T-helper 9 cell (primary cell): ENCODE measurements at regions not wholly inside any gene's neighbourhood (a gene's known extent, or its start where the extent isn't known, plus 50 kb on each side); places are given as distances from the start of the nearest gene placed in this dataset.

ENCODE experiments used
- DNase-seq: peaks from one replicate; pipeline ENCODE4 v3.0.0-alpha.2; 2020

DNA sequence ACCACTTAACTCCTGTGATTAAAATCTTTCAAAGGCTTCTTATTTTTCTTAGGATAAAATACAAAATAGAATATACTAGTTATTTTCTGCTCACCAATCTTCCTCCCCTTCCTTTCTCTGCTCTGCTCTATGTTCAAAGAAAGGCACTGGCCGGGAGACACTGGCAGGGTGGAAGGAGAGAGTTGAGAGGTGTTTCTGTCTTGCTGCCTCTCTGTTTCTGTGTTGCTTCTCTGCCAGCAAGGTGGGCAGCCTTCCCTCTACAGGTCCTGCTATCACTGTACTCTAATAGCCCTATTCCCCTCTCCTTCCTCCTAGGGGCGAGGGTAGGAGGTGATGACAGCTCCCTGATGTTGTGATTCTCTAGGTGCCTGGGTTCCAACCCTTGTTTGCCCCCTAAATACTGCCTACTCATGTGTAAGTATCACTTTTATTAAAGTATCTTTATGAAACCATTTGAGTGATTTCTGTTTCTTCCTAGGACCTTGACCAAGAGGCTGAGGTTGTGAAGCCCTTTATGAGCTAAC is 515.1 kb downstream of the TLE4 start:
- no peak for DNase-seq

DNA sequence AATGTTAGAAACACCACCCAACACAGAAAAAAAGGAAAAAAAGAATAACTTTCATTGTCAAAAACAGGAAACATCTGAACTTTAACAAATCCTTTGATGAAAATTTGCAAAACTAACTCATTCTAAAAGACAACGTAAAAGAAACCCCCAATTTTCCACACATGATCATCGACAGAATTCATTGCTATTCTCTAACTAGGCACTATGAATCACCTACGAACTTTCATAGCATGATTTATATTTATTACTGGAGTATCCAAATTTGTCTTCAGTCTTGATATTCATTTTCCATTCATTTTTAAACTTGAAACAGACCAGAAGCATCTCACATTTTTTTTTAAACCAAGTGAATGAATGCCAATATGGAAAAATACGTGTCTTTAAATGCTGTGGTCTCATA is 514.6 kb downstream of the TLE4 start:
- no peak for DNase-seq

DNA sequence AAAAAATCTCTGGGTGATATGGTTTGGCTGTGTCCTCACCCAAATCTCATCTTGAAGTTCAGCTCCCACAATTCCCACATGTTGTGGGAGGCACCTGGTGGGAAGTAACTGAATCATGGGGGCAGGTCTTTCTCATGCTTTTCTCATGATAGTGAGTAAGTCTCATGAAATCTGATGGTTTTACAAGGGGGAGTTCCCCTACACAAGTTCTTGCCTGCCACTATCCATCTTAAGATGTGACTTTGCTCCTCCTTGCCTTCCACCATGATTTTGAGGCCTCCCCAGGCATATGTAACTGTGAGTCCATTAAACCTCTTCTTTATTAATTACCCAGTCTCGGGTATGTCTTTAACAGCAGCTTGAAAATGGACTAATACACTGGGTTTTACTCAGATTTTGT is 513.9 kb downstream of the TLE4 start:
- DNase-seq: no peak

DNA sequence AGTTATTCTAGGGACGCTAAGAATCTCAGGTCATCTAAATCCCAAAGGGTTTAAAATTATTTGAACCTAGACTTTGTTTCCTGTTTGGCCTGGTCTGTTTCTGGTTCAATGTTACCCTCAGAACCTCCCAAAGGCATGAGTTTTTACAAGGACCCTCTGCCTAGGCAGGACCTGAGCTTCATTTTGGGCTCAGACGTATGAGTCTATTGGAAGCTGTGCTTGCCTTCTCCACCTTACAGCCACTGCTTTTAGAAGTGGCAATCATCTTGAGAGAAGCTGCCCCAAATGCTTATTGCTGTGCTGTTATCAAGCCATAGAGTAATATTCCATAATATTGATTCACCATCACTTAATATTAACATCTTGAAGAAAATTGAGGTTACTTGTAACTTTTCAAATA is 510.4 kb downstream of the TLE4 start:
- no peak for DNase-seq

DNA sequence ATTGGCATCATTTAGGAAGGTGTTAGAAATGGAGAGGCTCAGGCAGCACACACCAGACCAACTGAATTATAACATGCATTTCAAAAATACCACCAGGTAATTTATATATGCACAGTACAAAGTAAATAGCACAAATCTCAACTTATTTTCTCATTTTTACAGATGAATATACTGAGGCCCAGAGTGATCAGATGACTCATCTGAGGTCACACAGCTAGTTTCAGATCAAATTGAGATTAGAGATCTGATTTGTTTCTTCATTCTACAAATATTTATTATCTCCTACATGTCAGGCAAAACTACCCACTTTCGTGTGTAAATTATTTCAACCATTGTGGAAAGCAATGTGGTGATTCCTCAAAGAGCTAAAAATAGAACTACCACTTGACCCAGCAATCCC is 507.1 kb downstream of the TLE4 start:
- no peak for DNase-seq

DNA sequence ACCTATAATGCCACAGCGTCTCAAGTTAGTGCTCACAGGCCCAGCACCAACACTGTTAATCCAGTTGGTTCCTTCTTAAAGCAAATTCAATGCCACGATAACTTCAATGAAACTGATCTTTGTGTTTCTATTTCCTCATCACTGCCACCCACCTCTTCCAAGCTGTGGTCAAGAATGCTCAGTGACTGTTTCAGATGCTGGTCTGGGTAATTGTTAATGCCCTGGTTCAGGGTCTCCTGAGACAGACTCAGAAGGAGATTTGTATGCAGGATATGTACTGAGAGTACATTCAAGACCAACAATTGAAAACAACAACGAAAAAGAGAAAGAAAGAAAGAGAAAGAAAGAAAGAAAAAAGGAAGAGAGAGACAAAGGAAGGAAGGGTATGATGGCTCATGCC is 505.3 kb downstream of the TLE4 start:
- no peak for DNase-seq

DNA sequence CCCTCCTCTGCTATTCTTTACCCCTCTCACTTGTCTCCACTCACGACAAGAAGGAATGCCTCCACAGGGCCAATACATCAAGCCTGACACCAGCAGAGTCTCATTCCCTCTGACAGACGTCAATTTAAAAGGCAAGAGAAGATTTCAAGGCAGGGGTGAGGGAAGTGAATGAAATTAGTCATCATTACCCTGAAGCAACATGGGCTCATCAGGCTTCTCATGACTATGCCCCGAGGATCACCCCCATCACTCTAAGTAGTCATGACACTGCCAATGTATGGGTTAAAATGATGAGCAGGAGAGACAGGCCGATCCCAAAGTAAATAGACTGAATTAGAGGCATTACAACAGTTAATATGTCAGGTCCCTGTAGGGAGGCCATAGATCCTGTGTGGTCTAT is 504.4 kb downstream of the TLE4 start:
- no peak for DNase-seq

DNA sequence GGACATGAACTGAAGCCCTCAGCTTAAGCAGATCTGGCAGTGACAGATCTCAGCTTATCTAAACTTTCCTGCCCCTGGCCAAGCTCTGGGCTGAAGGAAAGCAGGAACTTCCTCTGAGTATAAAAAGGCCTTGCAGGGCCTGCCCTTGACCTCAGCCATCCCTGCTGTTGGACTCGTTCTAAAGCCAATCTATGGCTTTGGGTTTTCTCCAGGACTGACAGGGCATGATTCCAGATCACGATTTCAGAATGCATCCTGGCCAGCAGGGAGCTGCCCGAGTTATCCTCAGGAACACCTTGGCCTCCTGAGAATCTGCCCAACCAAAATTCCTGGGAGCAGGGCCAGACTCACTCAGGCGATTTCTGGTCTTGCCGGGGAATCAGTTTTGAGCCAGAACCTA is 502.7 kb downstream of the TLE4 start:
- DNase-seq: no peak

DNA sequence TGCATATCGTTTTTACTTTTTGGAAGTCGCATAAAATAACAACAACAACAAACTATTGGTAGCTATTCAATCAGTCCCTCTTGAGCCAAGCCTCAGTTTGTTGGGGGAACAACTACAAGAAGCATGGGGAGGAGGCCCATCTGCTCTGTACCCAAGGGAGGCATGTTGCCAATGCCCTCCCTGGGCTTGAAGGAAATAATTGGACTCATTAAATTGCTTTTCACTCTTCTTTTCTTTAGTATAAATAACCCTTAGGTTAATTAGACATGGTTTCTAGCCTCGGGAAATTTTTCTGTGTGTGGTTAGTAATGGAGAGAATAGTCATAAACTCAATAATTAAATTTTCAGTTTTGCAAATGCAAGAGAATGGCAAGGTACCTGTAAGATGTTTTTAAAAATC is 500.7 kb downstream of the TLE4 start:
- no peak for DNase-seq

DNA sequence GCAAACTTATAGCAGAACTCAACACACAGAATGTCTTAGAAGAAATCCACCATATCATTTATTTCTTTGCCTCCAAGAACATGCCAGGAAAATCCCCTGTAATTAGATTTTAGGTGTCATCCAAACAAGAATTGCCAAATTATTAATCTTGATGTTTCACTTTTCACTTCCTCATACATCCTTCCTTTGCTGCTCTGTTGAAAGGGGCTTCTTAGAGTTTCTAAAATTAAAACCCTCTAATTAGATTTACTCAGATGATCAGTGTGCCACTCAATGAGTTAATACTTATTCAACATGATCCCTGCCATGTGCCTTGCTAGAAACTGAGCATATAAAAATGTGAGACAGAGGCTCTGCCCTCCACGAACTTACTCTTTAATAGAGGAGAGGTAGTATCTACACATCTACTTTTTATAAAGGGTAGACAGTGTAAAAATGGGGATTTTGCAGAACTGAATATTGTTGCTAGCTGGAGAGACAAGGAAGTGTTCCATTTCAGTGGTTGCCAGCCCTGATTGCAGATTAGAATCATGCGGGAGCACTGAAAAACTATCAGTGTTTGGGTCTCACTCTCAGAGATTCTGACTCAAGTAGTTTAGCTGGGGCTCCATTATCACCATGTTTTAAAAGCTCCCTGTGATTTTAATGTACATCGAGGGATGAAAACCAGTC is 498.4 kb downstream of the TLE4 start:
- no peak for DNase-seq

DNA sequence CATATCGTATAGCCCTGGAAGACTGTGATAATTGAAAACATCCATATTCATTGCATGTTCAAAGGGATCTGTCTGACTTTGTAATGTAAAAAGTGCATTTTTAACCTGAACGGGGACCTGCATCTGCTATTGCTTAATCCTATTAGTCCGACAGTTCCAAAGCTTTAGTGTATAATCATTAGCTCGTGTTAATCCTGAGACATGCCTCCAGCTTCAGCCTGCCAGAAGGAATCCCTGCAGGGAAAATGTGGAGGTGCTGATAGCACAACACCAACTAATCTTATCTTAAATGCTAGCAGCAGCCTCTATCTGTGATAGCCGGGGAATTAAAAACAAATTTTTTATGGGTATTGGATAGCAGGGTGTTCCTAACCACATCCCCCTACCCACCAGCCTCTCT is 495.2 kb downstream of the TLE4 start:
- no peak for DNase-seq

DNA sequence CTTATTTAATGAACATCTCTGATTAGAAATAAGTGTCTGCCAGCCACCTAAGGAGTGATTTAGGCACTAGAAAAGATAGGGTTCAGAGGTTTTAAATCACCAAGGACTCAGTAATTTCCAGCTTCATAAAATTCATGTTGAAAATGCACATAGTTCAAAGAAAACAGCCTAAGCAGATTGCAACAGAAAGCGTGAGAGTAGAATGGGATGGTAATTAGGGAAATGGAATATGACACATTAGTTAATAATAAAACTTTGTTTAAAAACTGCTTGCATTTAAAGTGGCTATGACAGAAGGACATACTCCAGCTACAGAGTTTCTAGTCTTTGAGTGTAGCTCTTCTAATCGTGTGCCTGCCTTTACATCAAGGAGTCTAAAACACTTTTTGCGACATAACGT is 490.8 kb downstream of the TLE4 start:
- no peak for DNase-seq

DNA sequence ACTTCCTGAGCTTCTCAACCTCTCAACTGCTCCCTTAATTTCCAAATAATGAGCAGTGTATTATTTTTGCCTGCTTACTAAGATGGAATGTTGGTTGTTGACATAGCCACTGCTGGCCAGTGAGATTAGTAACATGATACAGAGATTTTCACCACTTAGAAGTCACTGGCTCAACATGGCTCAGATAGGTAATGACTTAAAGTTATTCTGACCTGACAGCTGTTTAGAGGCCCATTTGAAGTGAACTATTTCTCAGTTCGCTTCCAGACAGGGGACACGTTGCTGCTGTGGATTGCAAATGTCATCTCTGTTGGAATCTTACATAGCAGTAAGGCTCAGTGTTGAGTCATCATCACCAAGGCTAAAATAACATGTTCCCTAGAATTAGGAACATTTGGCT is 490.2 kb downstream of the TLE4 start:
- DNase-seq: no peak

DNA sequence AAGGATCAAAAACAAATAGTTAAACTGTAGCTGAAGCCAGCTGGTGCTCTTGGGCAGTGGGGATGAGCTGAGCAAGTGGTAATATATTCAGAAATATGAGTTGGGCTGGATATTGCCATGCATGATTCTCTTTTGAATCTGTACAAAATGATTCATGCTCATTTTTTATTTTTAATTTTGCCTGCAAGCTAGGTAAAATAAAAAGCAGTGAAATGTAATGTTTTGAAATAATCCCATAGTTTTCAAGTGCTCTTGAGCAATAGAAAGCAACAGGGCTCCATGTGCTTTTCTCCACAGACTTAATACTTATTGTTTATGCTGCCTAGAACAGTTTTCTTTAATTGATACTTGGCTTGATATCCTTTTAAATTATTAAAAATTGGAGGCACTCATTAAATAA is 489.3 kb downstream of the TLE4 start:
- DNase-seq: no peak

DNA sequence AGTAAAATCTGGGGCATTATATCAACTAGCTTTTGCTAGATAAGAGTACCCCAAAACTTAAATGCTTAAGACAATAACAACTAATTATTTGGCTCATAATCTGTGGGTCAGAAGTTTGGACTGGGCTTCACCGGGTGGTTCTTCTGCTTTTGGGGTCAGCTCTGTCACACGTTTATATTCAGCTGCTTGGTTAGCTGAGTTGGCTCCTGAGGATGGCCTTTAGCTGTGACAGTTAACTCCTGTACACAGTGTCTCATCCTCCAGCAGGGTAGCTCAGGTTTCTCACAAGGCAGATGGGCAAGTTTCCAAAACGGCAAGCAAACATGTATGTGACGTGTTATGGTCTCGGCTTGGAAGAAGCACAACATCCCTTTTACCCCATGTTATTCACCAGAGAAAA is 488.2 kb downstream of the TLE4 start:
- DNase-seq: no peak

DNA sequence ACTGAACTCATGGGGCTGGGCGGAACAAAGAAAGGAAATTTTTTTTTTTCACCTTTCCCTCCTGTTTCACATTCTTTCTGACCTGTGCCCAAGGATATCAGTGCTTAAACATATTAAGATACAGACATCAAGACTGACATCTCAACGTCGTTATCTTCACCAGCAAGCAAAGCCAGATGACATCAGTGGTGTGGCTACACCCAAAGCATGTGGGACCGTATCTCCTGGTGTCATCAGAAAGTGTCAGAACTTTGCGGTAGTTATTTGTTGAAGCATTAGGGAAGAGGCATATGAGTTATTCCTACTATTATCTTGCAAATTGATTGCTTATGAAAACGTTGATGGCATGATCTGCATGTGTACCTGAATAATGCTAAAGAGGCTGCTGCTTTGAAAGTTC is 487.4 kb downstream of the TLE4 start:
- DNase-seq: no peak

DNA sequence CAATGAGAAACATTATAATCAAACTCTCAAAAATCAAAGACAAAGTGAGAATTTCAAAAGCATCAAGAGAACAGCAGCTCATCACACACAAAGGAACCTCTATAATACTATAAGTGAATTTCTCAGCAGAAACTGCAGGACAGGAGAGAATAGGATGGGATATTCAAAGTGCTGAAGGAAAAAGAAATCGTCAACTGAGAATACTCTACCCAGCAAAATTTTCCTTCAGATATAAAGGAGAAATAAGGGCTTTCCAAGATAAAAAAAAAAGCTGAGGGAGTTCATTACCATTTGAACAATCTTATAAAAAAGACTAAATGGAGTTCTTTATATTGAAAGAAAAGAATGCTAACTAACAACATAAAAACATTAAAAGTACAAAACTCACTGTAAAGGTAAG is 481.1 kb downstream of the TLE4 start:
- DNase-seq: no peak

DNA sequence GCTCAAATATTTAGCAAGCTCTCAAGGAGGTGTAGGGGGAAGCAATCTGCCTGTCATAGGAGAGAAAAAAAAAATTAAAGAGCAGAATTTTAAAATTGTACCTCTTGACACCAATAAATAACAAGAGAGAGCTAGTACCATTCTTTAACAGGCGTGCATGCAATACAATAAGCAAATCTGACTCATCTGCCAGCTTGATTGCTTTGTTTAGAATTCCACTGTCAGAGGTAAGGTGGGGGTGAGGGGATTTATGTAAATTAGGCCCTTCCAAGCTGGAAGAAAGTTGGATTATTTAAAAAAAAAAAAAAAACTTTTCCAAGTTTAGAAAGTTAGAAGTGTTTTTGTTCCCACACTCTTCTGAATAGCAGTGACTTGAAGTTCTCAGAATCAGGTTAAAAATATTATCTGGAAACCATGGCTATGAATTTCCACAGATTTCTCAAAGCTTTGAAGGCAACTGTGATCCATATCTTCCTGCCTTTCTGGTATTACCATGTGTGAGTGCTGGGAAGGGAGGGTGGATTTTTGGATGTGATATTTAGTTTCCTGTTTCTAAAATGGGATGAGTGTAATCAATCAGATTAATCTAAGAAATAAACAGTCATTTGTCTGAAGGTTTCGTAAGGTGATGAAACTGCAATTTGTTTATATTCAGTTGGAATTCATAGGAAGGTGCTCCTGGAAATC is 477.5 kb downstream of the TLE4 start:
- DNase-seq: no peak

DNA sequence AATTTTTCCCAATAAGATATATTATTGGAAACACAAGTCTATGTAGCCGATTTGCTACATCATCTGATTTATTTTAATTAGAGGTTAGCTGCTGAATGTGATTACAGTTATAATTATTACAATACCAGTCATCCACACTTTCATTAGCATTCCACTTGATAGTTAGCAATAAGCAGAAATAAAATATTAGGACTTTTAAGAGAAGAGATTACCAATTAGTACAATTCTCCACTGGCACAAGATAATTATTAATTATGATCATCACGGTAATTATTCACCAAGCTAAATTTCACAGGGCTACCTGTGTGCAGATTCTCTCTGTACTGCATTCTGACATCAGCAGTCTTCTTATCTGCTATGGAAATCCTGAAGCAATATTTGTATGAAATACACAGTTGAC is 474.7 kb downstream of the TLE4 start:
- no peak for DNase-seq

DNA sequence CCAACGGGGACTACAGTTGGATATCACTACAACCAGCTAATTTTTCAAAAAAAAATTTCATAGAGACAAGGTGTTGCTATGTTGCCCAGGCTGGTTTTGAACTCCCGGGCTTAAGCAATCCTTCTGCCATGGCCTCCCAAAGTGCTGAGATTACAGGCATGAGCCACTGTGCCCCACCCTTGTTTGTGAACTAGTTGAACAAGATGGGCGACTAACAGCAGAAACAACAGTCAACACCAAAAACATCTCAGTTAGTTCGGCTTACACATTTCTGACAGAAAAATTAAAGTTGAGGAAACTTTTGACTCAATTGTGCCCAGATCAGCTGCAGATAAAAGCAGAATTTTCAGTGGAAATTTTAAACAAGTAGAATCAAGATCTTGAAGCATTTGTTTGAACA is 470.1 kb downstream of the TLE4 start:
- no peak for DNase-seq

DNA sequence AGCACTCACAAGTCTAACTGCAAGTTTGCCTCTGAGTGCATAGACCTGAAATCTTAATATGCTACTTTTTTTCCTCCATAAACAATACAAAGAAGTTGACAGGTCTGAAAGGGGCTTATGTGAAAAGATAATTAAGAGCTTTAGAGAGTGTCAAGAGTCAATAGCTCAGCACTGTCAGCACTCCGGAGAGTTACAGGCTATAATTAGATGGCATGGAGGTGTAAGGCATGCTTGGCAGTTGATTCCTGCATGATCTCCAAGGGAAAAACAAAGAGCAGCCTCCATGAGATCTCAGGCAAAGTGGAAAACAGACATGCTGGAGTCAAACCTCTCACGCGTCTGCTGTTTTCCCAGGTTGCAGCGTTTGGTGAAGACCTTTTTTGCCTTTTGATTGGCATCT is 468.7 kb downstream of the TLE4 start:
- DNase-seq: no peak

DNA sequence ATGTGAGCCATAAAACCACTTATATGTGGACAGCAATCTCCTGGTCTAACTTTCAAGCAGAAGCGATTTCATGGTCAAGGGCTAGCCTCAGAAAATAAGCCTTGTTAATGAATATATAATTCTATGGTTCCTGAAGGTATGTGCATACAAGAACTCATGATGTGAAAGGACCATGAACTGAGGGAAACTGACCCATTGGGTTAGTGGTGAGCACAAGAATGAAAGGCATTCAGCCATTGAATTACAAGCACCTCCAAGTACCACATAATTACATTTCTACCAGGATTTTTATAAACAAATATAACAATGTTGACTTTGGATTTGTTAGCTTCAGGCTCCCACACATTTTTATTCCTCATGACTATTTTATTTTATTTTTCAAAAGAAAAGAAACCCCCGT is 459.0 kb downstream of the TLE4 start:
- DNase-seq: no peak

DNA sequence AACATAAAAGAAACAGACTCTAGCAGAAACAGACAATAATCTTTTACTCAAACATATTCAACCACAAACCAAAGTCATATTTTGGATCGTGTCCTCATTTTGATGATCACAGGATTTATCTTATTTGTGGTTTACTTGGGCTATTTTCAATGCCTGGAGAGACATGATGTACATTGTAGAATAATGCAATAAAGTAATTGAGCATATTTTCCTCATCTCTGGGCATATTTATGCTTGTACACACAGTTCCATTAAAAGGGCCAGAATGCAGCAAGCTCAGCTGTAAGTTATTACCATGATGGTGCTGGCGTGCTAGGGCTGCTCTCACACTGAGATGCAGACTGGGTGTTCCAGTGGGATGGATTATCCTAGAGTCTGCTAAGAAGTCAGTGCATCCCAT is 456.7 kb downstream of the TLE4 start:
- no peak for DNase-seq

DNA sequence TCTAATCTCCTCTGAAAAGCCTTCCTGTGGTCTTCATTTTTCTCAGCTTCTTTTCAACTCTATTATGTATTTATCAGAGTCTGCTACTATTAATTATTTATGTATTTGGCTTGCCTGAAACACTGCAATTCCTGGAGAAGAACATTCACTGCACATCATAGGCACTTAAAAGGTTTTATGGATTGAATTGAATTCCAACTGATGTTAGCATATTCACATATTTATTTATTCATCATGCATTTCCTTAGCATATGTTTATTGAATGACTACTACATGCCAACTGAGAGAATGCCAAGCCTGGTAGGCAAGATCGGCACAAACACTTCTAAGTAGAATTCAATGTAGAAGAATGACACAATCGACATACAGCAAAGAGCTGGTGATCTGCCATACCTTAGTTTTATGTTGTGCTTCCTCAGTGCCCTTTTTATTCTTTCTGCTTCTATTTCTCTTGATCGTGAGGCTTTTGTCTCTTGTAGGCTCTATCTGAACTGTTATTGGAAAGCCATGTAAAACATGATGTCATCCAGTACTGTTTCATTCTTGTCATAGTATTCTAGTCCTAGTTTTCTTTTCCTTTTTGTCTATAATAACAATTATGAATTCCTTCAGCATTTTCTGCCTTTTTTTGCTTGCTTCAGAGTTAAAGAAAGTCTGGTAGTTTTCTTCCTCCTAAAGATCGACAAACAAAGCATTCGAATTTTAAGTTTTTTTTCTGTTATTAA is 454.2 kb downstream of the TLE4 start:
- no peak for DNase-seq
